HG03469 (cell line): ENCODE measurements at regions not wholly inside any gene's neighbourhood (a gene's known extent, or its start where the extent isn't known, plus 50 kb on each side); places are given as distances from the start of the nearest gene placed in this dataset.
"Not testable (repeated sequence)": the region's sequence is repeated elsewhere in the genome, so short reads cannot be mapped to it uniquely, and the experiment has no call there.

Experiments used
- ATAC-seq: cut with Tn5 transposase; IDR thresholded peaks from one replicate; pipeline ENCODE4 v1.9.1; 2021; ENCODE audit warnings: mild to moderate bottlenecking, moderate library complexity, moderate number of reproducible peaks; ENCODE audit not compliant: unreplicated experiment

- ATAC-seq, result not testable (repeated sequence)
Measured at GRCh38 chr7:73244782-73245311, 63.8 kb downstream of the NSUN5 start.

GRCh38 chr7:73234994-73235717 is 73.5 kb downstream of the NSUN5 start:
- ATAC-seq, result peak; percentile 72

GRCh38 chr7:73225745-73226144 is 82.9 kb downstream of the NSUN5 start:
- ATAC-seq, result not testable (repeated sequence)

- not testable (repeated sequence) for ATAC-seq
Measured at GRCh38 chr7:73221724-73222123, 86.9 kb downstream of the NSUN5 start.

- not testable (repeated sequence) for ATAC-seq
Measured at GRCh38 chr7:73220766-73221370, 87.8 kb downstream of the NSUN5 start.

GRCh38 chr7:73220357-73220756 is 88.3 kb downstream of the NSUN5 start:
- ATAC-seq, result peak; percentile 78

- not testable (repeated sequence) for ATAC-seq
Measured at GRCh38 chr7:73218802-73219201, 89.8 kb downstream of the NSUN5 start.

- ATAC-seq, result not testable (repeated sequence)
Measured at GRCh38 chr7:73216046-73216675, 92.5 kb downstream of the NSUN5 start.

- not testable (repeated sequence) for ATAC-seq
Measured at GRCh38 chr7:73215232-73215631, 93.4 kb downstream of the NSUN5 start.

GRCh38 chr7:73214471-73214870 is 94.2 kb downstream of the NSUN5 start:
- ATAC-seq, result not testable (repeated sequence)

- not testable (repeated sequence) for ATAC-seq
Measured at GRCh38 chr7:73213076-73213475, 95.5 kb downstream of the NSUN5 start.

GRCh38 chr7:73205594-73205993 is 103.0 kb downstream of the NSUN5 start:
- ATAC-seq, result not testable (repeated sequence)

- ATAC-seq, result not testable (repeated sequence)
Measured at GRCh38 chr7:73204898-73205297, 103.7 kb downstream of the NSUN5 start.

GRCh38 chr7:73203312-73203711 is 105.3 kb downstream of the NSUN5 start:
- ATAC-seq, result not testable (repeated sequence)

GRCh38 chr7:73201264-73201663 is 107.4 kb downstream of the NSUN5 start:
- ATAC-seq, result not testable (repeated sequence)

- ATAC-seq, result not testable (repeated sequence)
Measured at GRCh38 chr7:73200518-73201099, 108.0 kb downstream of the NSUN5 start.

GRCh38 chr7:73193991-73194390 is 108.2 kb upstream of the SPDYE9 start:
- not testable (repeated sequence) for ATAC-seq

- ATAC-seq, result not testable (repeated sequence)
Measured at GRCh38 chr7:73190483-73191155, 104.8 kb upstream of the SPDYE9 start.

GRCh38 chr7:73188287-73188686 is 102.4 kb upstream of the SPDYE9 start:
- ATAC-seq, result not testable (repeated sequence)

- ATAC-seq, result not testable (repeated sequence)
Measured at GRCh38 chr7:73186589-73187309, 100.9 kb upstream of the SPDYE9 start.
